ENCODE measurements at regions not wholly inside any gene's neighbourhood (a gene's known extent, or its start where the extent isn't known, plus 50 kb on each side); places are given as distances from the start of the nearest gene placed in this dataset.

DNA sequence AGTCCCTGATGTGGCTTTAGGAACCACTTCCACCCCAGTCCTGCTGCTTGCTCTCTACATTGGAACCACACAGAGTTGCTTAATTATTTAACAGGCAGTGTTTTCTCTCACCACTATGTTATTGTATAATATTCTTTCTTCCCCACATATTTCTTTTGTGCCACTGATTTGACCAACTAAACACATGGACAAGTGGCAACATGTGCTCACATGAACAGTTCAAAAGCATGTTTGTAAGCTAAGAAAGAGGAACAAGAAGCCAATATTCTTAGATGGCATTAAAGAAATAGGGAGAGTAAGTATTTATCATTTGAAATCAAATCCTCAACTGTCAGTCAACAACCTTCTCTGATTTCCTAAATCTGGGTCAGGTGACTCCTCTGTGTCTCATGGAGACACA lies 409.6 kb downstream of the FBXO15 start:
- DNase-seq (no peak), ATAC-seq (no peak)
- no peaks in the 10 kb centered on the region for H3K4me1 ChIP-seq
- no peaks in the 10 kb centered on the region for H3K36me3 ChIP-seq
- no peak overlapping the region for H3K4me3 ChIP-seq
- H3K27ac ChIP-seq: no peak overlapping the region
- intact Hi-C loops (cut with DNase I): no loop called here
- H3K9me3 ChIP-seq: no peaks in the 10 kb centered on the region
- no peaks in the 10 kb centered on the region for H3K27me3 ChIP-seq (ENCODE audit: low read depth)
- TF ChIP-seq, protein P1, sequence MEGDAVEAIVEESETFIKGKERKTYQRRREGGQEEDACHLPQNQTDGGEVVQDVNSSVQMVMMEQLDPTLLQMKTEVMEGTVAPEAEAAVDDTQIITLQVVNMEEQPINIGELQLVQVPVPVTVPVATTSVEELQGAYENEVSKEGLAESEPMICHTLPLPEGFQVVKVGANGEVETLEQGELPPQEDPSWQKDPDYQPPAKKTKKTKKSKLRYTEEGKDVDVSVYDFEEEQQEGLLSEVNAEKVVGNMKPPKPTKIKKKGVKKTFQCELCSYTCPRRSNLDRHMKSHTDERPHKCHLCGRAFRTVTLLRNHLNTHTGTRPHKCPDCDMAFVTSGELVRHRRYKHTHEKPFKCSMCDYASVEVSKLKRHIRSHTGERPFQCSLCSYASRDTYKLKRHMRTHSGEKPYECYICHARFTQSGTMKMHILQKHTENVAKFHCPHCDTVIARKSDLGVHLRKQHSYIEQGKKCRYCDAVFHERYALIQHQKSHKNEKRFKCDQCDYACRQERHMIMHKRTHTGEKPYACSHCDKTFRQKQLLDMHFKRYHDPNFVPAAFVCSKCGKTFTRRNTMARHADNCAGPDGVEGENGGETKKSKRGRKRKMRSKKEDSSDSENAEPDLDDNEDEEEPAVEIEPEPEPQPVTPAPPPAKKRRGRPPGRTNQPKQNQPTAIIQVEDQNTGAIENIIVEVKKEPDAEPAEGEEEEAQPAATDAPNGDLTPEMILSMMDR (IDR thresholded peaks at IDR 0.05): no peak

DNA sequence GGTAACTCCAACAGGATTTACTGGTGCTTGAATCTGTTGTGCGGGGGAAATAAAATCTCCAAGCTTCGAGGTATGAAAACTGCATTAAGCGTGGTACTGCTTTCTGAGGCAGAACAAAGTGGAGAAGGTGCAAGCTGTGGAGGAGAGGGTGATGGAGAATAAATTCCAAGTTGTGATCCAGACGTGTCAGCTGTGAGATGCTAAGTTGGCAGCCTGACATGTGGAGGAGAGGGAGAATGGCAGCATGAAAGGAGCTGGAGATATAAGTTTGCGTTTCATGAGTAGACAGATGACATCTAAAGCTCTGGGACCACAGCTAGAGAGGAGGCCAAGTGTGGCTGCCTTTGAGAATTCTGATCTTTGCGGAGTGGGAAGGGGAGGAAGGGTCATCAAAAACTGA lies 411.8 kb downstream of the FBXO15 start:
- TF ChIP-seq, protein P1 (IDR thresholded peaks at IDR 0.05): no peak
- H3K4me3 ChIP-seq: no peak overlapping the region

DNA sequence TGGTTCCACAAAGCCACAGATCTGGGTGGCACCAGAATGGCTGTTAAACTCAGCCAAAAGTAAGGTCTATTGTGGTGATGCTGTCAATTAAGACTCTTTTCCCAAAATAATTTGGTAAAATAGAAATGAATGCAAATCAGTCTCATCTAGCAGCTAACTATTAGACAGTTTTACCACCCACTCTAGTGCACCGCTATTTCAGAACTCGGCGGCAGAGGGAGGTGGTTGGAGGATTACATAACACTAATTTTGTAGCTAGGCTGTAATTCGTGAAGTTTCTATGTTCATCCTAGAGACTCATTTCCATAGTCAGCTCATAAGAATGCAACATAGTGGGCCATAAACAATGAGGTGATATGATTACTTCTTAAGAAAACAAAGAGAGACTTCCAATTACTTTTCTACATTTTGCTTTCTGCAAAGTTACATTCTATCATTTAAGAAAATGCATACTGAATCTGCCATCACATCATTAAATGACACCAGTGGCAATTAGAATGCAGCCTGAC lies 413.8 kb downstream of the FBXO15 start:
- Histone ChIP-seq H3K4me3 (no peak overlapping the region), H3K27me3 (ENCODE audit: low read depth) (no peaks in the 10 kb centered on the region), H3K27ac (no peak overlapping the region), H3K9me3 (no peaks in the 10 kb centered on the region), H3K4me1 (no peaks in the 10 kb centered on the region), H3K36me3 (no peaks in the 10 kb centered on the region)
- intact Hi-C loops (cut with DNase I): no loop called here
- no peak for DNase-seq
- no peak for ATAC-seq
- TF ChIP-seq, protein P1 (IDR thresholded peaks at IDR 0.05): no peak

More for the DNA sequence above, 411.8 kb downstream of the FBXO15 start:
- ATAC-seq (no peak), DNase-seq (no peak)
- Histone ChIP-seq H3K9me3 (no peaks in the 10 kb centered on the region), H3K36me3 (no peaks in the 10 kb centered on the region), H3K27me3 (ENCODE audit: low read depth) (no peaks in the 10 kb centered on the region), H3K4me1 (no peaks in the 10 kb centered on the region), H3K27ac (no peak overlapping the region)
- intact Hi-C loops (cut with DNase I): no loop called here

DNA sequence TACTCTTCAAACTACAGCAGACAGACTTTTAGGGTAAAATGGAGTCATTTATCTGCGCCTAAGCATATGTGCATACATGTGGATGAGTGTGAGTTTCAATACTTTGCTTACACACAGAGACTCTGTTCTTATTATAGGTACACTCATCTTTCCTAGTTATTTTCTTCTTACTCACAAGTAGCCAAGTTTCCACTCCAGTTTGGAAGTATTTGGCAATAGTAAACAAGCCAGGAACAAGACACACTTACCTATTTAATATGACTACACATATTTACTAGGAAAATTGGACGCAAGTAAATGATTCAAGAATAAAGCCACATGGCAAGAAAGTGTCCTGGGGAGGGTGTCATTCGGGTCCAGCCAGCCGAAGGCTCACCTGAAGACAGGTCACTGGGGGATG lies 414.3 kb downstream of the FBXO15 start:
- H3K4me1 ChIP-seq: no peaks in the 10 kb centered on the region
- no peak for ATAC-seq
- H3K27me3 ChIP-seq (ENCODE audit: low read depth): no peaks in the 10 kb centered on the region
- no peak for DNase-seq
- intact Hi-C loops (cut with DNase I): no loop called here
- H3K4me3 ChIP-seq: no peak overlapping the region
- TF ChIP-seq, protein P1 (IDR thresholded peaks at IDR 0.05): no peak
- no peaks in the 10 kb centered on the region for H3K9me3 ChIP-seq
- no peaks in the 10 kb centered on the region for H3K36me3 ChIP-seq
- H3K27ac ChIP-seq: no peak overlapping the region

DNA sequence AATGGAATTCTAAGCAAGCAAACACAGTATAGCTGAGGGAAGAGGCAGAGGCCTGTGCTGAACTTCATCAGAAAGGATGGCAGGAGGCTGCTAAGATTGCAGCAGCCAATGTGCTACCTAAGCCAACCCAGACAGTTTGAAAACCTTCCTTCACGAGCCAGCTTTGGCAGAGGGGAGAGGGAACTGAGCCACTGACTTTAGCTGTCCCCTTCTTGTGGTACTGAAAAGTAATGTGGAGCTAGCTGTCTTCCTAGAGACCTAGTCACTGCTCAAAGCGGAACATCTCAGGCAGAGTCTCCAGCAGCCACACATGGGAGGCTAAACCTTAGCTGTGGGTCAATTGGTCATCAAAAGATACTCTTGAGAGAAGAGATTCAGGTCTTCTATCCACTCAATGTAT lies 419.0 kb downstream of the FBXO15 start:
- no peaks in the 10 kb centered on the region for H3K27me3 ChIP-seq (ENCODE audit: low read depth)
- H3K27ac ChIP-seq: no peak overlapping the region
- no peaks in the 10 kb centered on the region for H3K36me3 ChIP-seq
- no peak overlapping the region for H3K4me3 ChIP-seq
- H3K9me3 ChIP-seq: no peaks in the 10 kb centered on the region
- TF ChIP-seq, protein P1 (IDR thresholded peaks at IDR 0.05): no peak
- H3K4me1 ChIP-seq: no peaks in the 10 kb centered on the region
- intact Hi-C loops (cut with DNase I): no loop called here
- ATAC-seq (no peak), DNase-seq (no peak)

DNA sequence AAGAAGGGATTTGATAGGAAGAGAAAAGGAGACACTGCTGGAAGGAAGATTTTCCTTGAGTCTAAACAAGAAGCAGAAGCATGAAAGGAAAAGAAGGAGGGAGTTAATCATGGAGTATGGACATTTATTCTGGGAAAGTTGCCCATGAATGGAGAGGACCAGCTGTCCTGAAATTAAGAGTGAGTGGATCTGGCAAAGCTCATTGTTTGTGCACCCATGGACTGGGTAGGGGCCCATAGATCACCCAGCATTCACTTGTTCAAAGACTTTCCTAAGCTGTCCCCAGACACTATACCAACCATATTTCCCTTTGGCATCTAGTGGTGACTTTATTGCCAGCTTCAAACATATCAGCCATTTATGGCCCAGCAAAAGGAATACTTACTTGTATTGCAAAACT lies 422.7 kb downstream of the FBXO15 start:
- intact Hi-C loops (cut with DNase I): no loop called here
- no peak for DNase-seq
- H3K9me3 ChIP-seq: no peaks in the 10 kb centered on the region
- ATAC-seq: no peak
- H3K27me3 ChIP-seq (ENCODE audit: low read depth): no peaks in the 10 kb centered on the region
- no peaks in the 10 kb centered on the region for H3K4me1 ChIP-seq
- no peak overlapping the region for H3K27ac ChIP-seq
- TF ChIP-seq, protein P1 (IDR thresholded peaks at IDR 0.05): no peak
- H3K4me3 ChIP-seq: no peak overlapping the region
- H3K36me3 ChIP-seq: no peaks in the 10 kb centered on the region
